ENCODE measurements at regions not wholly inside any gene's neighbourhood (a gene's known extent, or its start where the extent isn't known, plus 50 kb on each side); places are given as distances from the start of the nearest gene placed in this dataset.

DNA sequence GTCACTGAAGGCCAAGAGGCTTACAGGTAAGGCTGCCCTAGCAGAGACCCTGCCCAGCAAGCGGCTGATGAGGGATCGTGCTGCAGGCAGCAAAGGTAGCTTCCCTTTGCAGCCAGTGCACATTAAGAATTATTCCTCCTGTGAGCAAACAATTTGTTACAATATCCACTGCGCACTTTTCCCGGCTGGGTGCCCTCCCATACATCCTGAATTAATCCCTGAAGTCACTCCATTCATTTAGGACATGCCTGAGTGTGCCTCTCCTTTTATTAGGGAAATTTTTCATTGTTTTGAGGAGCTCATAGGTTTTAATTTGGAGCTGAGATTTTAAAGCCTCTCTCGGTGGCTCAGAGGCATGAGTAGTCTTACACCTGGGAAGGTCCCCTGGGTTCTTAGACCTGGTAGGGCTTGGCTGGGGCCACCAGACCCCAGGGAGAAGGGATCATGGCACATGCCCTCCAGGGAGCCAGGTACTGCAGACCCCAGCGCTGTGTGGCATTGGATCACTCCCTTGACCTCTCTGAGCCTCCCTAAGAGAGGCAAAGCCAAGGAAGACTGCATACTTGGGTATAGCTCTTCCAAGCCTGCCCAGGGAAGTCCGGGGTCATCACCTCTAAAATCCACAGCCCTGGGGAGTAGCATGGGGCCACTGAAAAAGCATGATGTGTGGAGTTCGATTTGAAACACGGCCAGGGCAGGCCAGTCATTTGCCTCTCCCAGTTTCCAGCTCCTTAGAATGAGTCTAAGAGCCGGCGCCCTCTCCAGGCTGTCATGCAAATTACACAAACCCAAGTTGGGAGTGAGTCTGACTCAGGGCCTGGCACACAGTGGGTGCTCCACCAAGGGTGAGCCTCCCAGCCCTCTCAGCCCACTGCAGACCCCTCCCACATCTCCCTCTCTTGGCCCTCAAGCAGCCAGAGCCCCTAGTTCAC, 151.9 kb upstream of the LINGO1 start:
- no peak for DNase-seq

DNA sequence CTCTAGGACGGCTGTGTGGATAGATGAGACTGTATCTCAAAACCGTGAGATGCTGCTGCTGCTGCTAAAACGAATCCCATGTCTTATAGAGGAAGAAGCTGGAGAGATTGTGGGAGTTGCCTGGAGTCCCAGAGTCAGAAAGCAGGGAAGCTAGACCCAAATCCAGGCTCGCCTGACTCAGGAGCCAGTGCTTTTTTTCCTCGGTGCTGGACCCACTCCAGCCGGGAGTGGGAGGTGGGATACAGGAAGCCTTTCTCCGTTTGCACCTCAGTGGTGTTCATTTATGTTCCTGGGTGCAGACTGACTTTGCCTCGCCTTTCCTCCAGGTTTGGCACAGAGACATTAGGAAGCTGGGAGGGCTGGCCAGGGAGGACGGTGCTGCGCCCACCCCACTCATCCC, 150.9 kb upstream of the LINGO1 start:
- no peak for DNase-seq

DNA sequence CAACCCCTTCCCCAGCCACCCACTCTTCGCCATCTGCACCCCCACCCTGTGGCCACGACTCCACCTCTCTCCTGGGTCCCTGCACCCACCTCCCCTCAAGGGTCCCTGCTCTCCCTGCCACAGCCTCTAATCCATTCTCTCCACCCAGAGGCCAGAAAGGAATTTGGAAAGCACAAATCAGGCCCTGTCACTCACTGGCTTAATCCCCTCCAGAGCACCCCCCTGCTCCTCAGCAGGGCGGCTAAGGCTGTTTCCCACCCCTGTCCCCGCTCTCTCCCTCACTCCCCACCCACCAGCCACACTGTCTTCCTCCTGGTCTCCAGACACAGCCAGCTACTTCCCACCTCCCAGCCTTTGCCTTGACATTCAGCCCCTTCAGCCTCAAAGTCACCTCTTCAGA, 150.0 kb upstream of the LINGO1 start:
- DNase-seq: no peak

DNA sequence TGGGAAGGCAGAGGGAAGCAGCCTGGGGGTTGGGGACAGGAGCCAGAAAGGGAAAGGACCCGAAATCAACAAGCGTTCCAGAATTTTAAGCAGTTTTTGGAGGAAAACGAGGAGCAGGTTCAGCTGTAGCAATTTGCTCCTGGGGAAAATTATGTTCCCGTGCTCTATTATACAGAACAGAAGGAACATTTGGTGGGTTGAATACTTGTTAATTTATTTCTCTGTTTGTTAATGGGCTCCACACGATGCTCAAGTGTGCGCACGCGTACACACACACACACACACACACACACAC, 149.2 kb upstream of the LINGO1 start:
- DNase-seq: no peak

DNA sequence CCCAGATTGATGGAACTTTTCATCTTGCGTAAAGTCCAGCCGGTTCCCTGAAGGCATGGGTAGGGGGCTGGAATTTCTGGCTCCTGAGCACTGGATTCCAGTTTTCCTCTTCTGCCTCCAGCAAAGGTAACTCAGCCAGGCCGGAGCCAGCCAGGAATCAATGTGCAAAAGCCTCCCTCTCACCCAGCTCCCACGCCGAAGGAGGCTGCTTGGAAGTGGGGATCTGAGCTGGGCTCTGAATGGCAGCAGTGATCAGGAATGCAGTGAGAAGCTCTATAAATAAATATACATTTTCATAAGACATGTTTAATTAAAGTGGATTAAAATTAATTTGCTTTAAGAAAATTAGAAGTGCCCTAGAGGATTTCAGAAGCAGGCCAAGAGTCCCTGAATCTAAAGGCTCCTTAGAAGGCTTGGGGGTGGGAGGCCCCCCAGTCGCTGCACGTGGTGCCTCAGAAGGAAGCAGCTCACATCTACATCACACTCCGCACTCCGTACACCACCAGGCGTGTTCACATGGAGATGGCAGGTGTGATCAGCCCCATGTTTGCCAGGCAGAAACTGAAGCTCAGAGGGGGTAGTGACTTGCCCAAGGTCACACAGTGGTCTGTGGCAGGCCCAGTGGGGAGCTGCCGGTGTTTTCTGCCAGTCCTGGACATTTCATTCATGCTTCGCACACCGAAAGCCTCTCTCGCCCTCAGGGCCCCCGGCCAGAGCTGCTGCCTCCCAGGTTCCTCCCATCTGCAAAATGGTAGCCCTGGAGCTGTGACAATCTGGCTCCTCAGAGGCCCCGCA, 148.6 kb upstream of the LINGO1 start:
- DNase-seq: no peak

DNA sequence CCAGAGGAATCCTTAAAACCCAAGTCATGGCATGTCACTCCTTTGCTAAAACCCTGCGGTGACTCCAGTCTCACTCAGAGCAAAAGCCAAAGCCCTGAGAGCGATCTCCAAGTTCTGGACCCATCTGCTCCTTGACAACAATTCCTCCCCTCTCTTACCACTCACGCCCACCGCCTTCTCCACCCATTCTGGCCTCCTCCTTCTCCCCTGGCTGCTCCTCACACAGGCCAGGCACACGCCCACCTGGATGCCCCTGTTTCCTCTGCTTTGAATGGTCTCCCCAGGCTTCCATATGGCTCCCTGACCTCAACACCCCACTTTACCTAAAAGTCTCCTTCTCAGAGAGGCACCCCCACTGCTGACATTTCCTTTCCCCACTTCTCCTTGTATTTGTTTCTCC, 146.1 kb upstream of the LINGO1 start:
- no peak for DNase-seq

DNA sequence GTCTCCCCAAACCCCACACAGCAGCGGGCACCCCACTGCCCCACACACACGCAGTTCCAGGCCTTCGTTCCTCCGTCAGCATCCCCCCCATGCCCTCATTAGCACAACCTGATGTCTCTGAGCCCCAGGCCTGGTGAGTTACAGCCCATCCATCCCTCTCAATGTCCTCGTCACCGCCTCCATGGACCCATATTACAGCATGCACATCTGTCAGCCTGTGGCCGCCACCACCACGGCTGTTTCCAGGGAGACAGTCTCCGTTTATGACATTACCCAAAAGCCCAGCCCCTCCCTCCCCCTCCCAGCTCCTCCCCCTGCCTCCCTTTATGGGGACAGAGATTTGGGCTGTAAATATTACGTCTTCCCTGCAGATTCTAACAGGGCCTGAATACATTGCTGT, 143.1 kb upstream of the LINGO1 start:
- no peak for DNase-seq

DNA sequence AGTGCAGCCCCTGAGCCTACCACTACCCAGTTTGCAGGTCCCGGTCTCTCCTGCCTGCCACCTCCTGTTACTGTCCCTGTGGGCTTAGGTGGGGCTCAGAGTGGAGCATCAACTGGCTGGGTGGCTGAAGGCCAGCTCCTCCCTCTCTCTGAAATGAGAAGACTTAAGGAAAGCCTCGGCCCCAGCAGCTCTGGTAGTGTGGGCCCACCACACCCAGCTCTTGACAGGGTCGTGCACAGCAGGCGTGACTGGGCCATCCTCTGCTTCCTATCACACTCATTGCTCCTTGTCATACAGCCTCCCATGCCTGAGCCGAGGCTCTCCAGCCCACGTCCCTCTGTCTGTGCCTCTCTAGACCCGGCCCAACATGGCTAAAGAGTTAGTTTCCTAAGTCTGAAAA, 142.7 kb upstream of the LINGO1 start:
- DNase-seq: no peak

DNA sequence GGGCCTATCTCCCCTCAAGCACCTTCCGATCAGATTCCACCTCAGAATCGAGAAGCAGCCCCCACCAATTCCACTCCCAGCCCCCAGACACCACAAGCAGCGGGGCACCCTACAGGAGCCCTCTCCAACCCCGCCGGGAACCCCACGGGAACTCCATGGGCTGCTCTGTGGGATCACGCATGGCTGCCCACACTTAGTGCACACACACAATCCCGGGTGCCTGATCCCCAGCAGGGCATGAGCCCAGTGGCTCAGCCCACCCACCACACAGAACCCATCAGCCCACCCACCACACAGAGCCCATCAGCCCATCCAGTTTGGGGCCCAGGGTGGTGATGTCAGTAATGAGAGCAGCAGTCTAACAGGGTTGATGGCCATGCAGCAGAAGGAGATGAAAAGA, 141.6 kb upstream of the LINGO1 start:
- no peak for DNase-seq

DNA sequence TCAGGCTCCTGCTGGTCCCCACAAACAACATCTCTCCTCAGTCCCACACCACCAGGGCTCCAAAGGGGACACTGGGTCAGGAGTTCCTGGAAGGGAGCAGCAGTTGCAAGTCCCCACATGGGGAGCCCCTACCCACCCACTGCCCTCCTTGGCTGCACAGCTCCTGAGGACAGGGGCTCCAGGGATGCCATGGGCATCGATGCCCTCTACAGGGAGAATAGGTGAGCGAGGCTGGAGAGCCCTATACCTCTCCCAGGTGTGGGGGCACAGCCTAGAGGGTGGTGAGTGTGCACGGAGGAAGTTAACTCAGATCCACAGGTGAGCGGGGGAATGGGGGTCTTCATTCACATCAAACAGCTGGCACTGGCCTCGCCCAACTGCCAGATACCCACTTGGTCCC, 141.2 kb upstream of the LINGO1 start:
- no peak for DNase-seq

DNA sequence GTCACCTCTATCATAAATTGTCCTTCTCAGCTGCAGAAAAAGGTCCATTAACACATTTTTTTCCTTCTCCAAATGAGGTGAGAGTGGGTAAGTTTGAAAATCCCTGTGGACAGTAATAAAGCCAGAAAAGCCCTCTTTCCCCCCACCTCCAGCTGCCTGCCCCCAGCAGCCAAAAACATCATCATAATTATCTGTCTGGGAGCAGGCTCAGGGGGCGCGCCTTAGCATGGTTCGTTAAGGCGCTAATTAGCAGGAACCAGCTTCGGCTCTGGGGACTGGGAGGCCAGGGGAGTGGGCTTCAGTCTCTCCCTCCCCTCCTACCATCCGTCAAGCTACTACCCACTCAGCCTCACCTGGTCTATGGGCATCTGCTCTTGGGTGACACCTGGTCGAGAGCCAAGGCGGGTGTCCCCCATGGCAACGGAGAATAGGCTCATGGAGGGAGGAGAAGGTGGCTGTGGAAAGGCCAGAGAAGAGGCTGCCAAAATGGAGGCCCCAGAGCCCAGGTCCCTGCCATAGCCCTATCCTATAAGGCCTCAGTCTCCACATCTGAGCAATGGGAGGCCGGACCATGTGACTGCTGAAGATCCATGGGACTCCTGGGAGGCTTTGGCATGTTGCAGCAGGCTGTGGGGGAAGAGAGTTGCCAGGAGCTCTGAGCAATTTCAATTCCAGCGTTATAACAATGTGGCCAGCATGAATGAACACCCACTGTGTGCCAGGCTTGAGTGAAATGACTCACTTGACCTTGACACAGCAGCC, 140.1 kb upstream of the LINGO1 start:
- no peak for DNase-seq

DNA sequence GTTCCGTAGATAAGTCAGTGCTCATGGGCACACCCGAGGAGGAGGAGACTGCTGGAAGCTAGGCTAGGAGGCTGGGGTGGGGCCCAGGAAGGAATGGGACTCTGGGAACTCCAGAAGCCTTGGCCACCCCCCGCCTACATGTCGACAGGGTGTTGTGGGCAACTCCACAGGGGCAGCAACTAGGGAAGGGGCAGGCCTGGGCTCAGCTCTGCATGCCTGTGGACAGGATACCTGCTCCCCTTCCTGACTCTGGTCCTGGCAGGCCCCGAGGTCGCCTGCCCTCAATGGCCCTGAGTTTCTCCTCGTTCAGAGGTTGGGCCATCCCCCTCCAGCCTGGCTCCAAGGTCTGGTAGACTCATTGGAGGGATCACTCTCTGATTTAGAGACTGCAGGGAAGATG, 138.9 kb upstream of the LINGO1 start:
- no peak for DNase-seq

DNA sequence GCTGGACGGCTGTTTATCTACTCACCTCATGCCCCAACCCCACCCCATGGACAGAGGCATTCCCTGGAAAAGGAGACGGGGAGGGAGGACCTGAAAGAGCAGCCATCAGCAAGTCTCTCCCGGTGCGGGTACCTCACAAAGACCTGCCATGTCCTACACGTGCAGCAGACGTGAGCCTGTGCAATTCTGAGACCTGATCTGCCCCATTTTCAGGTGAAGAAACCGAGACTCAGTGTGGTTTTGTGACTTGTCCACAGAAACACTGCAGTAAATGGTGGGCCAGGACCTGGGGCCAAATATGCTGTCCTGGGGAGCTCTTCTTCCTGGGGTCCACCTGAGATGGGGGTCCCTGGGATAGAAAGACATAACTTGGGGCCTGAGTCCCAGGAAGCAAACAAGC, 137.0 kb upstream of the LINGO1 start:
- no peak for DNase-seq

DNA sequence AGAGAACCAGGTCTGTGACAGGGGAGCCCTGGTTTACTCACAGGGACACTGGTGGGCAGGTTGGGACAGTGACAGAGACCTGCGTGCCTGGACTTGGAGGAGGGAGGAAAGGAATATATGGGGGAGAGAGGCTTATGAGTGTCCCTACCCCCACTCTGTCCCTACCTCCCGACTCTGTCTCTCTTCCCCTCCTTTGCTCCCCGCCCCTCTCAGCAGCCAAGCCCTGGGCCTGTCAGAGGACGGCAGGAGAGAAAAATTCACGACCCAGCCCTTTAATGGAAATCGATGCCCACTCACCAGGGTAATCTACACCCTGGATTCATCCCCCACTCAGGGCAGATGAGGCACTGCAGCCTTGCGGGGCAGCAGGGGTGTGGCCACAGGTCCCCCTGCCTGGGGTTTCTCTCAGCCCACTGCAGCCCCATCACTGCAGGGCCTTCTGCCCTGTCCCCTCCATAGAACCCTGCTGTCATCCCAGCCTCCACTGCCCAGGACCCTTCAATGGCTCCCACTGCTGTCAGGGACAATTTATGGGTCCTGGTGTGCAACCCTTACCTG, 135.9 kb upstream of the LINGO1 start:
- DNase-seq: no peak

DNA sequence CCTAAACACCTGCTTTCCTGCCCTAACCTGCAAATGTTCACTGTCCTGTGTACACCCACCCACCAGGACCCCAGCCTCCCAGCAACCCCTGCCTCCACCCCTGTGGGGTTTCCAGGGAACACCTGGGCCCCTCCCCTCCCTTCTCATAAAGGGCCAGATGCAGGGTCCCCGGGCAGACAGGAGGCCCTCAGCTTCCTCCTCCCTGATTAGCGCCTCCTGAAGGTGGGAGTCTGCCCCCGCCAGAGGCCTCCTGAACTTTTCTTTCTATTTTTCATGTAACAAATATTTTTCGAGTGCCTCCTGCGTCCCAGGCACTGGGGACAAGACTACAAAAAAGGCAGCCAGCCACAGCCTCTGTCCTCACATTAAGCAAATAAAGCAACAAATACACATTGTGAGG, 135.4 kb upstream of the LINGO1 start:
- no peak for DNase-seq

DNA sequence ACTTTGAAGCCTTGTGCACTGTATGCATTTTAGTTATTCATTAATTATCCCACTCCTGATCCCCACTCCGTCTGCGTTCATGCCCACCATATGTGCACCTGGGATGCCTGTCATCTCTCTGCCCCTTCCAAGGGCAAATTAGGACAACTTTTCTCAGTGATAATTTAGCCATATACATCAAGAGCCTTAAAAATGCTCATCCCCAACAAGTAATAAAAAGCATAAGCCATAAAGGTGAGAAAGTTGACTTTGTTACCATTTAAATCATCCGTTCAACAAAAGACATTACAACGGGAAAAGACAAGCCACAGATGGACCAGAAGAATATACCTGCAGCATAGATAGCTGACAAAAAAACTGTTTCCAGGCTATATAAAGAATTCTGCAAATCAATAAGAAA, 131.4 kb upstream of the LINGO1 start:
- no peak for DNase-seq

DNA sequence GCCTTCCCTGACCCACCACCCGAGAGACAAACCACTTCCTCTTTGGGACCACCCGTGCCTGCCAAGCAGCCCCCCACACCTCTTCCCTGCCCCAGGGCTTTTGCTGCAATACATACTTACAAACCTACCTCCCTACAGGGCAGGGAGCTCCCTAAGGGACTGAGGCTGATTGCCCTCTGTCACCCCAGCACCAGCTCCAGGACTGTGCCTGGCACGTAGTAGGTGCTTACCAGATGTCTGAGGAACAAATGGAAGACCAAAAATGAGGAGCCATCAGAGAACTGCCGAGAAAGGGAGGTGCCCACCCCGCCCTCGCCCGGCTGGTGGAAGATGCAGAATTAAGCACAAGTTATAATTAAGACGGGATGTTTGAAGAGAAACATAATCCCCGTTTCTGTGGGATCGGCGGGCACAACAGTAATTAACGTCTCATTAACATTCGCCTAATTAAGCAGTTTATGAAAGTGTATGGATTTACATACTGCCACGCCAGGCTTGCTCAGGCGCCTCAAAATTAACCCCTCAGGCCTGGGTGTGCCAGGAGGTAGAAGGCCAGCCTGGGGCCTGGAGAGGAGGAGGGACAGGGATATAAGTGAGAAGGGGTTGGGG, 130.1 kb upstream of the LINGO1 start:
- DNase-seq: no peak

DNA sequence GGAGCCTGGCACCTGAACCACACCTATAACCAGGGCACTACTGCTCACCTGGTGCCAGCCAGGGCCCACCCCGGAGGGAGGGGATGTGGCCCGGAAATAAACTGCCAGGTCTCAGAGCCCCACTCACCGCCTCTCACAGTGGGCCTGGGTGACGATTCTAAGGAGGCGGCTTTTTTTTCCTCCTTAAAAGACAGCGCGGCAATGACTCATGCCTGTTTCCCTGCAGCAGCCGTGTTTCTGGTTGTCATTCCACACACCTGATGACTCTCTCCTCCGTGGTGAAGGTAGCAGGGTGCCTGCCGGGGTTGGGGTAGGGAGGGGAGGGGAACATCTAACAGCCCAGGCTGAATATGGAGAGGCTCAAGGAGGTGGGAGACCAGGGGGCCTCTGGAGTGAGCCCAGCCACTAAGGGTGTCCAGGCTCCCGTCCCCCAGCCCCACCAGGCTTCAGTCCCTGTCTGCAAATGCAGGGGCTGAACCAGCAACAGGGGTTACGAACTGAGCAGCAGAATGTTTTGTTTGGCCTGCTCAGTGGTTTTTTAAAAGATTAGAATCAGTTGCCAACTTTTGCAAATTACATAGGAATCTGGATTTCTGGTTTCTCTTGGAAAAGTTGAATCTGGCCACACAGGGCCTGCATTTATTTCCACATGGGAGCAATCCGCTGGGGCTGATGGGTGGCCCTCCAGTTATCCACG, 127.3 kb upstream of the LINGO1 start:
- DNase-seq: no peak

DNA sequence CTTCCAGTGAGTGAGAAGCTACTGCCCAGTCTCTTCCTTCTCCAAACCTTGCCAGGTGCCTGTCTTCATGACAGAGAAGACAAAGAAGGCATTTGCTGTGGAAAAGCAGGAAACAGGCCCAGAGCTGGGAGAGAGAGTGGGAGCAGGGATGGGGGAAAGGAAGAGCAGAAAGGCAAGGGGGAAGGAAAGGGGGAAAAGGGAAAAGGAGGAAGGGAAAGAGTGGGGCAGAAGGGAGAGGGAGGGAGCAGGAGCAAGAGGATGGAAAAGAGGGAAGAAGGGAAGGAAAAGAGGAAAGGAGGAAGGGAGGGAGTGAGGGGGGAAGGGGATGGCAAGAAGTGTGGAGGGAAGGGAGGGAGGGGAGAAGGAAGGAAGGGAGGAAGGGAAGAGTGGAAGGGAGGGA, 121.2 kb upstream of the LINGO1 start:
- DNase-seq: no peak

DNA sequence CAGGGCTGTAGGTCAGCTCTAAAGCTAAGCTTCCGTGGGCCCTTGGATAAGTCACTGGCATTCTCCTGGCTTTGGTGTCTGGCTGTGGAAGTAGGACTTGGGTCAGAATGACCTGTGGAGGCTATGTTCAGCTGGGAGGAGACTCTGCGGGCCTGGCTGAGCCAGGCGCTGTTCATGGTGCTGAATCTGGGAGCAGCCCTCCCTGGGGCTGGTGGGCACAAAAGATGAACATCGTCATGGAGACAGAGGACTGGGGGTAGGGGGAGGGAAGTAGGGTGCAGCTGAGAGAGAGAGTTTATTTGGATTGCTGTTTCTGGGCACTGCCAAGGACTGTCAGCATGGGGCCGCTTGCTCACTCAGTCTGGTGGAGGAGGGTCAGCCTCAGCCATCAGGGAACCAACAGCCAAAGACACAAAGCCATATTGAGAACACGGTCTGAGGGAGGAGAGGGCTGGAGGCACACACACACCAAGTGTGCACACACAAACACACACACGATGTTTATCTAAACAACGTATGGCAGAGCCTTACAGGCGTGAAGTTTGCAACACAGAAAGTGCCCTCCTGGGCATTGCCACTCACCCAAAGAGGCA, 120.7 kb upstream of the LINGO1 start:
- DNase-seq: no peak

DNA sequence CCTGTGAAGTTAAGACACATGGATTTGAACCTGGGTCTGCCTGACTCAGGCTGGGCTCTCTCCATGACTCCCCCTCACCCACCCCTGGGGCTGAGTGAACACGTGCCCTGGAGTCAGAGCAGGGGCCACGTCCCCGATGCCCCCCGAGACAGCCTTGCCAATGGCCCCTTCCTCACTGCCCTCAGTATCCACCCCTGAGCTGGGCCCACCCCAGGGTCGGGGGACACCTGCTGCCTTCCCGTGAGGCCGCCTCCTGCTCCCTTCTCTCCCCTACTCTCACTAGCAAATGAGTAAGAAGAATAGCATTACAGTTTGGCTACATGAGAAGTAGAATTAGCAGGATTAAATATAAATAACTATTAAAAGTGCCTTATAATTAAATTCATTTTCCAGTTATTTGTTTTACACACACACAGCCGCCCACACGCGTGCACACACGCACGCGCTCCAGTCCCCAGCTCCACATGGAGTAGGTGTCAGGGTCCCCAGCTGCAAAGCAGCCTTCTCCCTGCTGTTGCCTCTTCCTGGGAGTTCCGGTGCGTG, 117.4 kb upstream of the LINGO1 start:
- DNase-seq: no peak
